HEK293 (cell line): ENCODE measurements at regions not wholly inside any gene's neighbourhood (a gene's known extent, or its start where the extent isn't known, plus 50 kb on each side); places are given as distances from the start of the nearest gene placed in this dataset.

Source experiments
- CTCF ChIP-seq: fragments of 450-650 bp; formaldehyde crosslinking; IDR thresholded peaks from 2 replicates; pipeline ENCODE4 v1.5.1; 2016; ENCODE audit warnings: missing biosample characterization, missing genetic modification characterization
- ZNF280C ChIP-seq: fragments of 450-650 bp; formaldehyde crosslinking; IDR thresholded peaks from 2 replicates; pipeline ENCODE4 v1.5.1; 2016; ENCODE audit warnings: missing biosample characterization, missing genetic modification characterization
- ZNF776 ChIP-seq: fragments of 450-650 bp; formaldehyde crosslinking; IDR thresholded peaks from 2 replicates; pipeline ENCODE4 v1.5.0; 2017; ENCODE audit warnings: missing biosample characterization, missing genetic modification characterization, borderline replicate concordance

- TF ChIP-seq ZNF776 (no peak), ZNF280C (tag by site-specific recombination) (no peak), CTCF (no peak)
Measured at GRCh38 chr14:71527838-71528237, 404.4 kb upstream of the RGS6 start.
